ENCODE measurements at regions not wholly inside any gene's neighbourhood (a gene's known extent, or its start where the extent isn't known, plus 50 kb on each side); places are given as distances from the start of the nearest gene placed in this dataset.

- DNase-seq (ENCODE audit: low spot score) = no peak
- peaks cover 3% of the 10 kb centered on the region; the same call in 1 of the 2 replicates for H3K4me1 Mint-ChIP-seq
- H3K9me3 Mint-ChIP-seq = 0 out of 2 replicates have a peak, but pooled peaks cover 4% of the 10 kb centered on the region
- H3K36me3 Mint-ChIP-seq = no peaks in the 10 kb centered on the region
- no peak overlapping the region for H3K4me3 Mint-ChIP-seq
- H3K27ac Mint-ChIP-seq = no peak overlapping the region
- H3K27me3 Mint-ChIP-seq (ENCODE audit: low read depth) = peaks cover 37% of the 10 kb centered on the region
- ChIA-PET POLR2A (no interaction called here), CTCF (interaction anchor here (1.6 kb wide), 1 partner anchor 941 kb away, joined by 3 read pairs; no protein-coding TSS in a partner anchor)
- ATAC-seq = no peak
- TF ChIP-seq TP53 (CRISPR knock-in tag; IDR thresholded peaks at IDR 0.05) (no peak), ATF6 (CRISPR knock-in tag; IDR thresholded peaks at IDR 0.05) (no peak), ERG (CRISPR knock-in tag; IDR thresholded peaks at IDR 0.05) (no peak), MLX (CRISPR knock-in tag; IDR thresholded peaks at IDR 0.05) (no peak), ZSCAN18 (CRISPR knock-in tag; IDR thresholded peaks at IDR 0.05) (no peak), ZNF512 (CRISPR knock-in tag; IDR thresholded peaks at IDR 0.05; ENCODE audit: borderline replicate concordance) (no peak), E2F5 (CRISPR knock-in tag; IDR thresholded peaks at IDR 0.05) (no peak), E2F4 (CRISPR knock-in tag; IDR thresholded peaks at IDR 0.05; ENCODE audit: borderline replicate concordance, low read depth) (no peak), HMGXB4 (CRISPR knock-in tag; IDR thresholded peaks at IDR 0.05) (no peak), STAT6 (CRISPR knock-in tag; conservative IDR thresholded peaks at IDR 0.05; ENCODE audit: low read depth) (no peak), USF2 (CRISPR knock-in tag; IDR thresholded peaks at IDR 0.05) (no peak), FOXP4 (CRISPR knock-in tag; IDR thresholded peaks at IDR 0.05) (no peak), ZNF232 (CRISPR knock-in tag; IDR thresholded peaks at IDR 0.05) (no peak), USF1 (CRISPR knock-in tag; IDR thresholded peaks at IDR 0.05) (no peak), GRHL2 (CRISPR knock-in tag; IDR thresholded peaks at IDR 0.05; ENCODE audit: insufficient replicate concordance, severe bottlenecking) (no peak), CDX4 (CRISPR knock-in tag; IDR thresholded peaks at IDR 0.05; ENCODE audit: borderline replicate concordance) (no peak), ZNF138 (CRISPR knock-in tag; conservative IDR thresholded peaks at IDR 0.05) (no peak)
Measured at GRCh38 chr14:88998027-88998426, 173.6 kb downstream of the TTC8 start.
